Spleen (tissue), 7 donors: ENCODE measurements at regions not wholly inside any gene's neighbourhood (a gene's known extent, or its start where the extent isn't known, plus 50 kb on each side); places are given as distances from the start of the nearest gene placed in this dataset.

Experiments
- CTCF ChIP-seq, 11 experiments: fragments of 200-600 bp in 7 of 11; fragments of 450-650 bp in 4 of 11; sonication (generic) in 4 of 11; IDR thresholded peaks in 8 of 11; conservative IDR thresholded peaks in 3 of 11; 1 replicate in 7 of 11; 2 replicates in 4 of 11; pipeline versions ENCODE4 v1.4.0 to v1.8.0; 2016 to 2021; ENCODE audit warnings: antibody characterized with exemption in 11 of 11, inconsistent platforms in 4 of 11, mild to moderate bottlenecking in 1 of 11
- POLR2A ChIP-seq, 3 donors: fragments of 450-650 bp; IDR thresholded peaks; one replicate each; pipeline ENCODE4 v1.5.1; 2017; ENCODE audit warnings: antibody characterized with exemption in 3 of 3, mild to moderate bottlenecking in 1 of 3
- donor health status: DM: no; HTN: no; CAD: no; lungs with moderate emphysema.
- donor health status: DM: no; HTN: no; CAD: no.
- donor health status: DM: no; HTN: no; CAD: no.

GRCh38 chr2:152247337-152247695, 71.8 kb upstream of the STAM2 start:
- TF ChIP-seq CTCF (IDR thresholded peaks at IDR 0.05 in 8 of 11, conservative IDR thresholded peaks at IDR 0.05 in 3 of 11) (no peak), POLR2A (IDR thresholded peaks at IDR 0.05) (no peak)
